Tibial nerve (tissue), 4 donors: ENCODE measurements at regions not wholly inside any gene's neighbourhood (a gene's known extent, or its start where the extent isn't known, plus 50 kb on each side); places are given as distances from the start of the nearest gene placed in this dataset.
"Not testable (repeated sequence)": the region's sequence is repeated elsewhere in the genome, so short reads cannot be mapped to it uniquely, and the experiment has no call there.

ENCODE experiments used
- DNase-seq, 2 donors: peaks; one replicate each; pipeline ENCODE4 v3.0.0-alpha.2; 2019; ENCODE audit warnings: low spot score in 2 of 2
- H3K27ac ChIP-seq, 4 donors: fragments of 200-600 bp; sonication (generic) in 3 of 4; one replicate each; pipeline ENCODE4 v1.5.1; 2017 to 2019; ENCODE audit warnings: mild to moderate bottlenecking in 1 of 4
- H3K27me3 ChIP-seq, 2 donors: fragments of 200-600 bp; sonication (generic) in 1 of 2; one replicate each; pipeline versions ENCODE4 v1.5.1 to v1.6.0; 2017 to 2019
- H3K36me3 ChIP-seq, 3 donors: fragments of 200-600 bp; sonication (generic); one replicate each; pipeline ENCODE4 v1.5.1; 2018 to 2019
- H3K4me1 ChIP-seq, 4 donors: fragments of 200-600 bp; sonication (generic) in 3 of 4; one replicate each; pipeline ENCODE4 v1.5.1; 2017 to 2019
- H3K4me3 ChIP-seq, 4 donors: fragments of 200-600 bp; sonication (generic) in 3 of 4; one replicate each; pipeline ENCODE4 v1.5.1; 2017 to 2019; ENCODE audit warnings: mild to moderate bottlenecking in 1 of 4, moderate library complexity in 1 of 4
- H3K9me3 ChIP-seq, 4 donors: fragments of 200-600 bp; sonication (generic) in 3 of 4; one replicate each; pipeline ENCODE4 v1.5.1; 2017 to 2019
- EP300 ChIP-seq, 2 donors: sonication (generic); formaldehyde crosslinking; IDR thresholded peaks; one replicate each; pipeline ENCODE4 v1.6.1; 2017; ENCODE audit warnings: antibody characterized with exemption in 2 of 2, mild to moderate bottlenecking in 1 of 2
- POLR2A ChIP-seq, 2 donors: fragments of 450-650 bp; IDR thresholded peaks; one replicate each; pipeline ENCODE4 v1.6.1; 2017; ENCODE audit warnings: antibody characterized with exemption in 2 of 2, mild to moderate bottlenecking in 2 of 2, moderate library complexity in 2 of 2
- WGBS, 2 donors: methylation state at CpG; one replicate each; pipeline ENCODE4 v1.1.5; 2018; 5-methylcytosine and 5-hydroxymethylcytosine counted together
- TF ChIP-seq, protein P1 (sequence below), 5 experiments: fragments of 200-600 bp in 3 of 5; fragments of 450-650 bp in 2 of 5; sonication (generic) in 3 of 5; IDR thresholded peaks; one replicate each; pipeline ENCODE4 v1.5.1; 2016 to 2019; ENCODE audit warnings: antibody characterized with exemption in 5 of 5, mild to moderate bottlenecking in 3 of 5, moderate library complexity in 2 of 5

DNA sequence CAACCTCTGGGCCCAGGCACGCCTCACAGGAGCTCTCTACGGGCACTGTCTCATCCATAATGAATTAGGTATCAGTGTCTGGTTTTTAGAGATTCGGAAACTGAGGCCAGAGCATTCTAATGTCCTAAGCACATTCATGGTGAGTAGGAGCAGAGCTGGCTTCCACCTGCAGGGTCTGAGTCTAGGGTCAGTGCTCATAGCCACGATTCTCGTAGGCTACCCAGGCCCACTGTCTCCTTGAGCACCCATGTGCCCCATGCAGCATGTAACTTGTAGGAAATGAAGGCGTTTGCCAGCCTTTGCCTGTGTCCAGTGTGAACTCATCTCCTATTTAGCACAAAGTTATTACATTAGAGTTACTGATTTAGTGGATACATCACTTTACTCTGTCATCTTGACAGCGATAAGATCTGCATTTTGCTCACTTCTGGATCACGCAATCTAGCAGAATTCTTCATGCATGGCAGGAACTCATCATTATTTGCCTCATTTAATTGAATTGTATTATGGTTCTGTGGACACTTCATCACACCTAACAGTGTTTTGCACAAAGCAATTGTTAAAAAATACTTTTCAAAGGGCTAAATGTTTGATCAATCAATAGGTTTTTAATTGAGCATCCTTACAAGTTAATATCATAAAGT, 205.3 kb upstream of the SULF2 start:
- Histone ChIP-seq H3K4me3 (no peak overlapping the region), H3K27me3 (no peaks in the 10 kb centered on the region), H3K9me3 (peaks cover 0 to 11% (median 3%) of the 10 kb centered on the region in 4 donors), H3K27ac (no peak overlapping the region), H3K4me1 (no peaks in the 10 kb centered on the region), H3K36me3 (no peaks in the 10 kb centered on the region)
- 93 to 94% methylated on average over 8 of the region's 8 CpGs for WGBS, 2 donors
- no peak for TF ChIP-seq EP300 (IDR thresholded peaks at IDR 0.05)
- TF ChIP-seq, protein P1, sequence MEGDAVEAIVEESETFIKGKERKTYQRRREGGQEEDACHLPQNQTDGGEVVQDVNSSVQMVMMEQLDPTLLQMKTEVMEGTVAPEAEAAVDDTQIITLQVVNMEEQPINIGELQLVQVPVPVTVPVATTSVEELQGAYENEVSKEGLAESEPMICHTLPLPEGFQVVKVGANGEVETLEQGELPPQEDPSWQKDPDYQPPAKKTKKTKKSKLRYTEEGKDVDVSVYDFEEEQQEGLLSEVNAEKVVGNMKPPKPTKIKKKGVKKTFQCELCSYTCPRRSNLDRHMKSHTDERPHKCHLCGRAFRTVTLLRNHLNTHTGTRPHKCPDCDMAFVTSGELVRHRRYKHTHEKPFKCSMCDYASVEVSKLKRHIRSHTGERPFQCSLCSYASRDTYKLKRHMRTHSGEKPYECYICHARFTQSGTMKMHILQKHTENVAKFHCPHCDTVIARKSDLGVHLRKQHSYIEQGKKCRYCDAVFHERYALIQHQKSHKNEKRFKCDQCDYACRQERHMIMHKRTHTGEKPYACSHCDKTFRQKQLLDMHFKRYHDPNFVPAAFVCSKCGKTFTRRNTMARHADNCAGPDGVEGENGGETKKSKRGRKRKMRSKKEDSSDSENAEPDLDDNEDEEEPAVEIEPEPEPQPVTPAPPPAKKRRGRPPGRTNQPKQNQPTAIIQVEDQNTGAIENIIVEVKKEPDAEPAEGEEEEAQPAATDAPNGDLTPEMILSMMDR (IDR thresholded peaks at IDR 0.05), result no peak
- no peak for TF ChIP-seq POLR2A (IDR thresholded peaks at IDR 0.05)
- no peak for DNase-seq

DNA sequence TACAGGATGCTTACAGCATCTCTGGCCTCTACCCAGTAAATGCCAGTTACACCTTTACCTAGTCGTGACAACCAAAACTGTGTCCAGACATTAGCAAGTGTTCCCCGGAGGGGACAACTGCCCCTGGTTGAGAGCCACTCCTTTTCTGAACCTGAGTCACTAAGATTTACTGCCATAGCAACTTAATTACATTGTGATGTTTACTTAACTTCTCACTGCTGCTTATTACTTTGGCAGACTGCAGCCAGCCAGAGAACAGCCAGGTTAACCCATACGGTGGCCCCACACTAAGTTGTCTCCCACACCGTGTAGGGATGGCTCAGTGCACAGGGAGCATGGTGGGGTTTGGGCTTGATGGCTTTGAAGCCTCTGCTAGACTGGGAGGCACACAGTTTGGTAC, 204.7 kb upstream of the SULF2 start:
- Histone ChIP-seq H3K4me3 (no peak overlapping the region), H3K27me3 (no peaks in the 10 kb centered on the region), H3K27ac (no peak overlapping the region), H3K9me3 (peaks cover 0 to 11% (median 3%) of the 10 kb centered on the region in 4 donors), H3K4me1 (no peaks in the 10 kb centered on the region), H3K36me3 (no peaks in the 10 kb centered on the region)
- DNase-seq, result no peak
- no peak for TF ChIP-seq EP300 (IDR thresholded peaks at IDR 0.05)
- WGBS, 2 donors, result 70 to 76% methylated on average over 4 of the region's 4 CpGs

DNA sequence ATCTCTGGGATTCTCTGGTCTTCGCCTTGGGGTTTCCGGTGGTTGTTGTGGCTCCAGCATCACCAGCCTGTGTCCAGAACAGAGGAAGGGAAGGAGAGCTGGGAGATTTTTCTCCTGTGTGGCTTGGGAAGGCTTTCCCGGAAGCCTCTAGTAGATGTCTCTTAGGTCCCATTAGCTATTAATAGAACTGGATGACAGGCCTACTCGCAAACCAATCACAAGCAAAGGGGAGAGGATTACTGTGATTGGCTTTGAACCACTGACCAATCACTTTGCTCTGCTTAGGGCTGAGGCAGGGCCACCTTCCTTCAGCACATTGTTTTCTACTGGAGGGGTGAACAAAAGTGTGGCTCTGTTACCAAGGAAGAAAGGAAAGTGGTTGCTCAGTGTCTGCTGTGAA, 203.4 kb upstream of the SULF2 start:
- DNase-seq, result no peak
- no peaks in the 10 kb centered on the region for H3K4me1 ChIP-seq
- TF ChIP-seq, protein P1 (IDR thresholded peaks at IDR 0.05), result no peak
- TF ChIP-seq EP300 (IDR thresholded peaks at IDR 0.05) (no peak), POLR2A (IDR thresholded peaks at IDR 0.05) (no peak)
- H3K27ac ChIP-seq, result no peak overlapping the region
- WGBS, 2 donors, result 50 to 63% methylated on average over 4 of the region's 4 CpGs
- H3K9me3 ChIP-seq, result peaks cover 0 to 11% (median 3%) of the 10 kb centered on the region in 4 donors
- H3K27me3 ChIP-seq, result peaks cover 0 to 5% of the 10 kb centered on the region in 2 donors
- no peaks in the 10 kb centered on the region for H3K36me3 ChIP-seq
- no peak overlapping the region for H3K4me3 ChIP-seq

DNA sequence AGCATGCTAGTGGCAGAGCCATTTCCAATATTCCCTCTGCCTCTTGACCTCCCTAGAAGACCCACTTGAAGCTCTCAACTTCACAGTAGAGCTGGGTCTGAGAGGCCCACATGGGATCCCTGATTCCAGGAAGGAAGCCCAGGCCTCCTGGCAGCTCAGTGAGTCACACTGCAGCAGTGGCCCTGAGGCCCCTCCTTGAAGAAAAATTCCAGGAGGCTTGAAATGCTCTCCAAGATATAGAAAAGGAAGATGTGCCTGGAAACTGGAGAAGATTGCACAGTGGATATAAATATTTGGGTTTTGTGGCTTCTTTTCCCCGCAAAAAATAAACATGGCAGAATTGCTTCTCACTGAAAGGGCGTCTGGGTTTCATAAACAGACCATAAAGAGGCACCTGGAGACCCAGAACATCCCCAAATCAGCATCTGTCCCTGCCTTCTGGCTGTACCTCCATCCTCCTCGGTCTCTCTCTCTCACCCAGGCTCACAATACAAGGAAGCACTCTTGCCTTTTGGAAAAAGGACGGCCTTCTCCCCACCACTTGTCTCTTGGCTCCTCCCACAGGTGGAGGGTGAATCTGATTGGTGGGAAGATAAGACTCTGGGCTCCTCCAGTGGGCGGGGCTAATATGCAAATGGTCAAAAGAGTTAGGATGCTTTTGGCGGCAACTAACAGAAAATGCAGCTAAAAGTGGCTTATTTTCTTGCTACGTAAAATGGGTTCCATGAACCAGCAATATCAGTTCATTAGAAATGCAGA, 200.0 kb upstream of the SULF2 start:
- 69 to 88% methylated on average over 7 of the region's 7 CpGs for WGBS, 2 donors
- no peak overlapping the region for H3K27ac ChIP-seq

DNA sequence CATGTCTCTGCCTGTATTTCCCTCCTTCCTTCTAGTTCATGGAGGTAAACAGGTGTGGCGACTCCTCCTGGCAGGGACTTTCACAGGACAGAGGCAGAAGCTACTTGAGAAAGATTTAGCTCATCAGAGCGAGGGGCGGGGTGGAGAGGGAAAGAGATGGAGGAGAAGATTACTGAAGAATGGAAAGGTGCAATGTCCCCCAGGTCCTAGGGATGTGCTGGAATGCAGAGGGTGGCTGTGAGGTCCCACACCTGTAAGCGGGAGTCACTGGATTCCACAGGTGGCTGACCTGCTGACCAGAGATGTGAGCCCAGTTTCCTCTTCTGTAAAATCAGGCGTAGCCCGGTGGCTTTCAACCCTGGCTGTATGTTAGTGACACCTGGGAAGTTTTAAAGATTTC, 199.2 kb upstream of the SULF2 start:
- H3K27ac ChIP-seq, result no peak overlapping the region
- no peaks in the 10 kb centered on the region for H3K9me3 ChIP-seq
- no peaks in the 10 kb centered on the region for H3K4me1 ChIP-seq
- H3K36me3 ChIP-seq, result no peaks in the 10 kb centered on the region
- WGBS, 2 donors, result 84 to 92% methylated on average over 6 of the region's 6 CpGs
- DNase-seq, result no peak
- H3K27me3 ChIP-seq, result peaks cover 0 to 5% of the 10 kb centered on the region in 2 donors
- no peak overlapping the region for H3K4me3 ChIP-seq
- TF ChIP-seq EP300 (IDR thresholded peaks at IDR 0.05), result no peak
- no peak for TF ChIP-seq POLR2A (IDR thresholded peaks at IDR 0.05)
- TF ChIP-seq, protein P1 (IDR thresholded peaks at IDR 0.05), result no peak

More for the DNA sequence above, 200.0 kb upstream of the SULF2 start:
- Histone ChIP-seq H3K9me3 (no peaks in the 10 kb centered on the region), H3K4me3 (no peak overlapping the region), H3K4me1 (no peaks in the 10 kb centered on the region), H3K27me3 (peaks cover 0 to 5% of the 10 kb centered on the region in 2 donors), H3K36me3 (no peaks in the 10 kb centered on the region)
- TF ChIP-seq, protein P1 (IDR thresholded peaks at IDR 0.05), result no peak
- DNase-seq, result no peak

DNA sequence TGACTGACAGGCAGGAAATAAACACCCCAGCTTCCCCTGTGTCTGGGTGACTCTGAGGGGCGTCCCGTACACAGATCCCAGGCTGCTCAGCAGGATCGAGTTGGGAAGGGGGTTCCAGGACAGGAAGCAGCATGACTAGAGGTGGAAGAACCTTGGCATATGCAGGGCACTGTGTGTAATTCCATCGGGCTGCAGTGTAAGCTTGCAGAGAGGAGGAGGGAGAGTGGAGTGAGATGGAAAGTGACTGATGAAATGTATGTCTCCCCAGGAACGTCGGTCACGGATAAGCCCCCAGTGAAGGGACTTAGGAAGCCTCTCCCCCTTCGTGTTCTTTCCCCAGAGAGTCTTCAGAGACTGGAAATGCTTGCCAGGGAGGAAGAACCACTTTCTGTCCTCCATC, 198.4 kb upstream of the SULF2 start:
- 34 to 41% methylated on average over 8 of the region's 8 CpGs for whole genome bisulfite sequencing, 2 donors
- H3K4me3 ChIP-seq, H3K36me3 ChIP-seq, H3K9me3 ChIP-seq, H3K27ac ChIP-seq, DNase-seq, H3K27me3 ChIP-seq, H3K4me1 ChIP-seq: not testable (repeated sequence)
